ENCODE measurements at regions not wholly inside any gene's neighbourhood (a gene's known extent, or its start where the extent isn't known, plus 50 kb on each side); places are given as distances from the start of the nearest gene placed in this dataset.

DNA sequence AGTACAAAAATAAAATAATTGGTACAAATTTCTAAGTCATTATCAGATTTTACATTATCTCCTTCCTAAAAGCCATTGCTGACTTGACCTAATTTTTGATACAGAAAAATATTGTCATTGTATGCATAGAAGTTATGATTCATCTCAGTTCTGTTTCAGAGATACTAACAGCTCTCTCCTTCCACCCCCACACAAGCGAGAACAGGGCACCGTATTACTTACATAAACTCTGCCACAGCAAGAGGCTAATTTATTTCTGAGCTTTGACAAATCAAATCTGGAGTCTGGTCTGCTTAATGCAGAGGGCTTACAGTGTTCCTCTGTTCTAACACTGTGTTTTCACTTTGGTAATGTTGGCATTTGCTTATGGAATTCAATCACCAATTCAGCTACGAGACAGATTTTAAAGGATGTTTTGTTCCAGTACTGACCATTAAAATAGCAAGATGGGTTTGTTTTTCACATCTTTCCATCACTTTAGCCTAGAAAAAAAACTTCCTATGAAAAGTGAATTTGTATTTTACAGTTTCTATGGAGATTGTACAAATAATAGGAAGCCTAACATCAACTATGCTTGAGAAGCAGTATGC lies 181.8 kb downstream of the USP46 start:
- TF ChIP-seq CTCF (IDR thresholded peaks at IDR 0.05) (no peak), POLR2A (IDR thresholded peaks at IDR 0.05) (no peak), POLR2AphosphoS5 (IDR thresholded peaks at IDR 0.05) (no peak), EP300 (IDR thresholded peaks at IDR 0.05) (no peak)
